NCI-H526 treated with DMSO at 0.1 percent for 48 hours (cell line): ENCODE measurements at regions not wholly inside any gene's neighbourhood (a gene's known extent, or its start where the extent isn't known, plus 50 kb on each side); places are given as distances from the start of the nearest gene placed in this dataset.

Experiments used
- DNase-seq: peaks from one replicate; lab custom pipeline; 2025; lab: John Stamatoyannopoulos, UW

- no peak for DNase-seq
These were observed 61.1 kb downstream of the SPATA31C2 start for GRCh38 chr9:88077071-88077617.

- peak; percentile 45 for DNase-seq
These were observed 61.8 kb downstream of the SPATA31C2 start for GRCh38 chr9:88076286-88077070.

- DNase-seq, result peak; percentile 45
These were observed 62.3 kb downstream of the SPATA31C2 start for GRCh38 chr9:88075966-88076285.

- DNase-seq, result no peak
These were observed 62.8 kb downstream of the SPATA31C2 start for GRCh38 chr9:88075506-88075905.

GRCh38 chr9:88074931-88075330 is 63.3 kb downstream of the SPATA31C2 start:
- DNase-seq, result no peak

- no peak for DNase-seq
These were observed 65.4 kb downstream of the SPATA31C2 start for GRCh38 chr9:88072831-88073375.

GRCh38 chr9:88071331-88071730 is 66.9 kb downstream of the SPATA31C2 start:
- no peak for DNase-seq

- no peak for DNase-seq
These were observed 72.7 kb downstream of the SPATA31C2 start for GRCh38 chr9:88065619-88066018.

- DNase-seq, result no peak
These were observed 73.7 kb downstream of the SPATA31C2 start for GRCh38 chr9:88064554-88064953.

GRCh38 chr9:88060746-88061145 is 77.5 kb downstream of the SPATA31C2 start:
- DNase-seq, result no peak

- no peak for DNase-seq
These were observed 78.8 kb downstream of the SPATA31C2 start for GRCh38 chr9:88059469-88059868.

GRCh38 chr9:88056876-88057275 is 81.4 kb downstream of the SPATA31C2 start:
- no peak for DNase-seq

GRCh38 chr9:88053856-88054501 is 79.6 kb upstream of the CDK20 start:
- no peak for DNase-seq

GRCh38 chr9:88052321-88052965 is 78.1 kb upstream of the CDK20 start:
- no peak for DNase-seq

- no peak for DNase-seq
These were observed 76.8 kb upstream of the CDK20 start for GRCh38 chr9:88051138-88051537.

GRCh38 chr9:88049677-88050307 is 75.5 kb upstream of the CDK20 start:
- DNase-seq, result no peak

GRCh38 chr9:88046542-88046941 is 72.2 kb upstream of the CDK20 start:
- DNase-seq, result no peak

GRCh38 chr9:88045686-88046085 is 71.4 kb upstream of the CDK20 start:
- no peak for DNase-seq

GRCh38 chr9:88044200-88044599 is 69.9 kb upstream of the CDK20 start:
- DNase-seq, result no peak

GRCh38 chr9:88043647-88044046 is 69.3 kb upstream of the CDK20 start:
- no peak for DNase-seq

- DNase-seq, result no peak
These were observed 67.1 kb upstream of the CDK20 start for GRCh38 chr9:88041447-88041846.

- DNase-seq, result no peak
These were observed 63.0 kb upstream of the CDK20 start for GRCh38 chr9:88037285-88037845.
